Upper lobe of left lung (tissue), 4 donors: ENCODE measurements at regions not wholly inside any gene's neighbourhood (a gene's known extent, or its start where the extent isn't known, plus 50 kb on each side); places are given as distances from the start of the nearest gene placed in this dataset.

Experiments
- CTCF ChIP-seq, 6 experiments: fragments of 450-650 bp in 4 of 6; fragments of 200-600 bp in 2 of 6; sonication (generic) in 2 of 6; IDR thresholded peaks; one replicate each; pipeline ENCODE4 v1.5.1; 2016 to 2019; ENCODE audit warnings: antibody characterized with exemption in 6 of 6
- POLR2A ChIP-seq, 4 donors: fragments of 450-650 bp; IDR thresholded peaks; one replicate each; pipeline ENCODE4 v1.5.1; 2016 to 2017; ENCODE audit warnings: antibody characterized with exemption in 4 of 4, mild to moderate bottlenecking in 2 of 4
- POLR2AphosphoS5 ChIP-seq, 2 donors: sonication (generic); formaldehyde crosslinking; IDR thresholded peaks; one replicate each; pipeline ENCODE4 v1.5.1; 2017; ENCODE audit warnings: antibody characterized with exemption in 2 of 2

GRCh38 chr5:163108351-163108750 is 329.0 kb upstream of the CCNG1 start:
- no peak for TF ChIP-seq CTCF (IDR thresholded peaks at IDR 0.05)
- no peak for TF ChIP-seq POLR2A (IDR thresholded peaks at IDR 0.05)
- no peak for TF ChIP-seq POLR2AphosphoS5 (IDR thresholded peaks at IDR 0.05)
